IMR-90 (cell line): ENCODE measurements at regions not wholly inside any gene's neighbourhood (a gene's known extent, or its start where the extent isn't known, plus 50 kb on each side); places are given as distances from the start of the nearest gene placed in this dataset.

Source experiments
- CEBPB ChIP-seq: IDR thresholded peaks from 2 replicates; pipeline ENCODE4 v1.6.1; 2012; ENCODE audit warnings: low read depth, low read length, improper control_type of control experiment
- FOS ChIP-seq: fragments of 150-350 bp; IDR thresholded peaks from 2 replicates; pipeline ENCODE4 v1.6.1; 2016; ENCODE audit warnings: low read depth, low read length
- POLR2A ChIP-seq: IDR thresholded peaks from 2 replicates; pipeline ENCODE4 v1.6.1; 2012; ENCODE audit warnings: mild to moderate bottlenecking, low read depth, low read length
- TF ChIP-seq, protein P1 (sequence below): conservative IDR thresholded peaks from 2 replicates; pipeline ENCODE4 v1.5.1; 2012; ENCODE audit warnings: mild to moderate bottlenecking, low read depth, low read length, improper control_type of control experiment

DNA sequence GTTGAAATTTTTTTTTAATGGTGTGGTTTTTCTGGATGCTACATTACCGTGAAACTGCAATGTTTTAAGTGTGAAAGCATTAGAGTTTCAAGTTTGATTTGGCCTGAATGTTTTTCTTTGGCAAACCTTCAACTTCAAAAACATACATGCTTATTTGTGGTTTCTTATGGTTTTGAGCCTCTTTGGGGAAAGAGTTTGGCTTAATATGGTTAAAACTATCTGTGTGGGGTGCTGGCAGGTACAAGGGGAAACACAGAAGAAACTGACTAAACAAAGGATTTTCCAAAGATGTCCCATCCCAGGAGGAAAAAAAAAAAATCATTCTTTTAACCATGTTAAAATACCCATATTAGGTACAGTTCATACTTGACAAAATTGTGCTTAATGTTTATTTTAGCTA lies 121.1 kb downstream of the HGF start:
- TF ChIP-seq POLR2A (no peak), FOS (no peak), CEBPB (no peak)
- TF ChIP-seq, protein P1, sequence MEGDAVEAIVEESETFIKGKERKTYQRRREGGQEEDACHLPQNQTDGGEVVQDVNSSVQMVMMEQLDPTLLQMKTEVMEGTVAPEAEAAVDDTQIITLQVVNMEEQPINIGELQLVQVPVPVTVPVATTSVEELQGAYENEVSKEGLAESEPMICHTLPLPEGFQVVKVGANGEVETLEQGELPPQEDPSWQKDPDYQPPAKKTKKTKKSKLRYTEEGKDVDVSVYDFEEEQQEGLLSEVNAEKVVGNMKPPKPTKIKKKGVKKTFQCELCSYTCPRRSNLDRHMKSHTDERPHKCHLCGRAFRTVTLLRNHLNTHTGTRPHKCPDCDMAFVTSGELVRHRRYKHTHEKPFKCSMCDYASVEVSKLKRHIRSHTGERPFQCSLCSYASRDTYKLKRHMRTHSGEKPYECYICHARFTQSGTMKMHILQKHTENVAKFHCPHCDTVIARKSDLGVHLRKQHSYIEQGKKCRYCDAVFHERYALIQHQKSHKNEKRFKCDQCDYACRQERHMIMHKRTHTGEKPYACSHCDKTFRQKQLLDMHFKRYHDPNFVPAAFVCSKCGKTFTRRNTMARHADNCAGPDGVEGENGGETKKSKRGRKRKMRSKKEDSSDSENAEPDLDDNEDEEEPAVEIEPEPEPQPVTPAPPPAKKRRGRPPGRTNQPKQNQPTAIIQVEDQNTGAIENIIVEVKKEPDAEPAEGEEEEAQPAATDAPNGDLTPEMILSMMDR: no peak
